Endothelial cell of umbilical vein (primary cell): ENCODE measurements at regions not wholly inside any gene's neighbourhood (a gene's known extent, or its start where the extent isn't known, plus 50 kb on each side); places are given as distances from the start of the nearest gene placed in this dataset.

Experiments
- BruUV-seq: library from RNA; stranded (reverse); fragments of 400-500 nt; replicated peaks from 2 replicates; lab custom pipeline; 2021; lab: Mats Ljungman, UMichigan
- CTCF ChIA-PET: fragments of 300-600, 350-600 bp; sonication (Branson Sonifier 250); formaldehyde crosslinking; loops from one replicate; lab custom pipeline; 2021; ENCODE audit warnings: antibody characterized with exemption, inconsistent platforms; lab: Charles Lee
- POLR2A ChIA-PET: fragments of 300-600, 350-600 bp; sonication (Branson Sonifier 250); formaldehyde crosslinking; loops from one replicate; lab custom pipeline; 2021; ENCODE audit warnings: antibody characterized with exemption, inconsistent platforms; lab: Charles Lee
- DNase-seq: peaks from one replicate; pipeline ENCODE4 v3.0.0-alpha.2; 2011; ENCODE audit warnings: low read depth, low spot score
- FAIRE-seq: peaks from 2 replicates; lab custom pipeline; 2011; peaks lifted over from hg19 to GRCh38; lab: Jason Lieb, UNC
- H2AFZ ChIP-seq: 2 replicates; pipeline ENCODE4 v1.6.0; 2012; ENCODE audit warnings: low read depth, low read length, control low read depth, inconsistent platforms
- H3K27ac ChIP-seq: 2 replicates; pipeline ENCODE4 v1.5.1; 2011; ENCODE audit warnings: low read depth, mild to moderate bottlenecking, control low read depth, low read length, moderate library complexity; ENCODE audit not compliant: insufficient read depth
- H3K27me3 ChIP-seq, 2 experiments: 2 replicates each; pipeline versions ENCODE4 v1.6.0 to v1.6.1; 2011; ENCODE audit warnings: low read length in 2 of 2, mixed read lengths in 1 of 2; ENCODE audit not compliant: control insufficient read depth in 2 of 2, insufficient read depth in 2 of 2
- H3K36me3 ChIP-seq, 2 experiments: 2 replicates in 1 of 2; 3 replicates in 1 of 2; pipeline ENCODE4 v1.5.1; 2011; ENCODE audit warnings: low read length in 2 of 2, mild to moderate bottlenecking in 1 of 2, moderate library complexity in 1 of 2; ENCODE audit not compliant: control insufficient read depth in 2 of 2, insufficient read depth in 2 of 2; ENCODE audit errors: extremely low read depth in 1 of 2
- H3K4me1 ChIP-seq: 3 replicates; pipeline ENCODE4 v1.5.1; 2011; ENCODE audit warnings: mild to moderate bottlenecking, low read length; ENCODE audit not compliant: control insufficient read depth, insufficient read depth; ENCODE audit errors: extremely low read depth
- H3K4me2 ChIP-seq: 2 replicates; pipeline ENCODE4 v1.6.1; 2011; ENCODE audit warnings: low read length, control low read depth, mixed read lengths; ENCODE audit not compliant: insufficient read depth
- H3K4me3 ChIP-seq, 3 experiments: fragments of 200-600 bp in 1 of 3; sonication (generic), shearing (Covaris generic) in 1 of 3; replicated peaks in 1 of 3; 2 replicates each; pipeline ENCODE4 v1.5.1; 2011 to 2016; ENCODE audit warnings: control low read depth in 3 of 3, low read length in 3 of 3, mild to moderate bottlenecking in 2 of 3, inconsistent platforms in 1 of 3, low read depth in 1 of 3, moderate library complexity in 1 of 3; ENCODE audit not compliant: insufficient read depth in 1 of 3
- H3K79me2 ChIP-seq: 2 replicates; pipeline ENCODE4 v1.6.0; 2012; ENCODE audit warnings: low read length, inconsistent platforms; ENCODE audit not compliant: control insufficient read depth, insufficient read depth
- H3K9ac ChIP-seq: replicated peaks from 2 replicates; pipeline ENCODE3; 2011; ENCODE audit warnings: low read length, control low read depth; ENCODE audit not compliant: insufficient read depth; ENCODE audit errors: extremely low read depth
- H3K9me1 ChIP-seq: replicated peaks from 3 replicates; pipeline ENCODE4 v1.6.0; 2011; ENCODE audit warnings: mild to moderate bottlenecking, low read length; ENCODE audit not compliant: control insufficient read depth, insufficient read depth; ENCODE audit errors: extremely low read depth
- H3K9me3 ChIP-seq: replicated peaks from 2 replicates; pipeline ENCODE4 v1.5.1; 2012; ENCODE audit warnings: low read length, inconsistent platforms; ENCODE audit not compliant: control insufficient read depth, insufficient read depth
- H4K20me1 ChIP-seq: replicated peaks from 2 replicates; pipeline ENCODE3; 2011; ENCODE audit warnings: mild to moderate bottlenecking, low read length; ENCODE audit not compliant: control insufficient read depth, insufficient read depth; ENCODE audit errors: extremely low read depth
- CTCF ChIP-seq, 2 donors: IDR thresholded peaks; 1 replicate in 1 of 2; 2 replicates in 1 of 2; pipeline ENCODE4 v1.5.1; 2011; ENCODE audit warnings: low read length in 2 of 2, mild to moderate bottlenecking in 2 of 2, moderate library complexity in 2 of 2, control low read depth in 1 of 2, inconsistent platforms in 1 of 2, low read depth in 1 of 2; ENCODE audit not compliant: insufficient read depth in 1 of 2; ENCODE audit errors: extremely low read depth in 1 of 2
- EZH2 ChIP-seq: IDR thresholded peaks from 2 replicates; pipeline ENCODE4 v1.6.1; 2012; ENCODE audit warnings: borderline replicate concordance, low read depth, mild to moderate bottlenecking, moderate library complexity, low read length, inconsistent platforms; ENCODE audit not compliant: severe bottlenecking
- FOS ChIP-seq: IDR thresholded peaks from 2 replicates; pipeline ENCODE4 v1.6.1; 2011; ENCODE audit warnings: mild to moderate bottlenecking, low read length, moderate library complexity, borderline replicate concordance; ENCODE audit not compliant: insufficient read depth
- GATA2 ChIP-seq: IDR thresholded peaks from 2 replicates; pipeline ENCODE4 v1.7.0; 2011; ENCODE audit warnings: low read depth, mild to moderate bottlenecking, moderate library complexity, mixed read lengths, low read length; ENCODE audit not compliant: insufficient read length, insufficient read depth
- JUN ChIP-seq: IDR thresholded peaks from 2 replicates; pipeline ENCODE4 v1.6.1; 2011; ENCODE audit warnings: borderline replicate concordance, low read depth; ENCODE audit not compliant: insufficient read length, insufficient read depth
- MYC ChIP-seq: IDR thresholded peaks from one replicate; pipeline ENCODE4 v1.6.1; 2011; ENCODE audit warnings: mild to moderate bottlenecking, low read depth, low read length
- POLR2A ChIP-seq: IDR thresholded peaks from 2 replicates; pipeline ENCODE4 v1.6.1; 2012; ENCODE audit warnings: low read depth, mild to moderate bottlenecking, control low read depth, low read length
- POLR2AphosphoS5 ChIP-seq: IDR thresholded peaks from 2 replicates; pipeline ENCODE4 v1.6.1; 2012; ENCODE audit warnings: low read depth, mild to moderate bottlenecking, control low read depth, low read length, moderate library complexity; ENCODE audit not compliant: insufficient read depth
- dilution Hi-C: fragments of 300-500 bp; cut with MboI; formaldehyde crosslinking; loops from one replicate; pipeline ENCODE4 v1.15.0; 2019; ENCODE audit warnings: low sequenced_read_pairs; ENCODE audit not compliant: extremely low pct_ligation_motif_present
- intact Hi-C: fragments of 100-400 bp; cut with micrococcal nuclease; formaldehyde crosslinking; loops from one replicate; pipeline ENCODE4 v1.10.0; 2022
- TF ChIP-seq, protein P1 (sequence below): IDR thresholded peaks from 2 replicates; pipeline ENCODE4 v1.6.1; 2011; ENCODE audit not compliant: insufficient read depth, insufficient read length

- no peaks in the 10 kb centered on the region for H3K79me2 ChIP-seq
- H3K27me3 ChIP-seq: no peaks in the 10 kb centered on the region
- no peaks in the 10 kb centered on the region for H3K36me3 ChIP-seq
- no peak for TF ChIP-seq FOS
- no peak for TF ChIP-seq EZH2
- TF ChIP-seq GATA2: no peak
- TF ChIP-seq, protein P1, sequence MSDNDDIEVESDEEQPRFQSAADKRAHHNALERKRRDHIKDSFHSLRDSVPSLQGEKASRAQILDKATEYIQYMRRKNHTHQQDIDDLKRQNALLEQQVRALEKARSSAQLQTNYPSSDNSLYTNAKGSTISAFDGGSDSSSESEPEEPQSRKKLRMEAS: no peak
- TF ChIP-seq POLR2A: no peak
- no peak for TF ChIP-seq JUN
- no peak for TF ChIP-seq CTCF (IDR thresholded peaks at IDR 0.05; ENCODE audit: extremely low read depth in 1 of 2, insufficient read depth in 1 of 2, low read depth in 1 of 2, low read length in 2 of 2)
- no peak for TF ChIP-seq MYC
- TF ChIP-seq POLR2AphosphoS5: no peak
- peaks cover 1% of the 10 kb centered on the region for H3K9me3 ChIP-seq
- ChIA-PET CTCF (no interaction called here), POLR2A (no interaction called here)
- no peaks in the 10 kb centered on the region for H3K9me1 ChIP-seq
- H3K4me1 ChIP-seq: no peaks in the 10 kb centered on the region
- intact Hi-C loops (no loop called here), dilution Hi-C loops (no loop called here)
- no peaks in the 10 kb centered on the region for H4K20me1 ChIP-seq
- H3K4me2 ChIP-seq: no peak overlapping the region
- H3K9ac ChIP-seq: no peak overlapping the region
- DNase-seq (no peak), FAIRE-seq (no peak)
- H3K27ac ChIP-seq: no peak overlapping the region
- BruUV-seq: no TSS peak
- no peak overlapping the region for H3K4me3 ChIP-seq
- no peak overlapping the region for H2AFZ ChIP-seq
Observed at GRCh38 chr3:95218484-95218883, 1155.6 kb downstream of the NSUN3 start.
